ENCODE measurements at regions not wholly inside any gene's neighbourhood (a gene's known extent, or its start where the extent isn't known, plus 50 kb on each side); places are given as distances from the start of the nearest gene placed in this dataset.

DNA sequence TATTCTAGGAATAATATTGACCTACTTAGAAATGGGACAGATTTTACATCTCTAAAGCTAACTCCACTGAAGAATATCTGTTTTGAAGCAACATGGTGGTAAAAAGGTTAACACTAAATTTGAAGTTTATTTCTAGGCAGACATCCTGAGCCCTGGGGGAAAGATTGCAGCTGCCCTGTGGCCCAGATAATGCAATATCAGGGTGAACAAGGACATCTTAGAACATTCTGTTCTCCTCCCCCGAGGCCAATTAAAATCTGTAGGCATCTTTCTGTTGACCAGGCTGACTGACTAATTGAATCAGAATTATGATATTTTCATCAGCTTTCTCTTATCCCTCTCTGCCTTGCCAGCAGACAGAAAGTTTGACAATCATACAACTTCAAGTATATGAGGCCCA is 149.8 kb upstream of the DUSP10 start:
- TF ChIP-seq, protein P1, sequence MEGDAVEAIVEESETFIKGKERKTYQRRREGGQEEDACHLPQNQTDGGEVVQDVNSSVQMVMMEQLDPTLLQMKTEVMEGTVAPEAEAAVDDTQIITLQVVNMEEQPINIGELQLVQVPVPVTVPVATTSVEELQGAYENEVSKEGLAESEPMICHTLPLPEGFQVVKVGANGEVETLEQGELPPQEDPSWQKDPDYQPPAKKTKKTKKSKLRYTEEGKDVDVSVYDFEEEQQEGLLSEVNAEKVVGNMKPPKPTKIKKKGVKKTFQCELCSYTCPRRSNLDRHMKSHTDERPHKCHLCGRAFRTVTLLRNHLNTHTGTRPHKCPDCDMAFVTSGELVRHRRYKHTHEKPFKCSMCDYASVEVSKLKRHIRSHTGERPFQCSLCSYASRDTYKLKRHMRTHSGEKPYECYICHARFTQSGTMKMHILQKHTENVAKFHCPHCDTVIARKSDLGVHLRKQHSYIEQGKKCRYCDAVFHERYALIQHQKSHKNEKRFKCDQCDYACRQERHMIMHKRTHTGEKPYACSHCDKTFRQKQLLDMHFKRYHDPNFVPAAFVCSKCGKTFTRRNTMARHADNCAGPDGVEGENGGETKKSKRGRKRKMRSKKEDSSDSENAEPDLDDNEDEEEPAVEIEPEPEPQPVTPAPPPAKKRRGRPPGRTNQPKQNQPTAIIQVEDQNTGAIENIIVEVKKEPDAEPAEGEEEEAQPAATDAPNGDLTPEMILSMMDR (IDR thresholded peaks at IDR 0.05 in 8 of 11, conservative IDR thresholded peaks at IDR 0.05 in 3 of 11) = no peak
- TF ChIP-seq POLR2A (IDR thresholded peaks at IDR 0.05) = no peak
